HL-60 (cell line): ENCODE measurements at regions not wholly inside any gene's neighbourhood (a gene's known extent, or its start where the extent isn't known, plus 50 kb on each side); places are given as distances from the start of the nearest gene placed in this dataset.

ENCODE experiments used
- DNase-seq, 2 experiments: peaks; one replicate each; pipeline ENCODE4 v3.0.0-alpha.2; 2010 to 2020; ENCODE audit warnings: low read depth in 1 of 2, low spot score in 1 of 2
- H3K27ac ChIP-seq: fragments of 250-450 bp; sonication (Bioruptor Pico); replicated peaks from 2 replicates; pipeline ENCODE4 v1.5.1; 2020; ENCODE audit warnings: mild to moderate bottlenecking, moderate library complexity
- H3K27me3 ChIP-seq: fragments of 250-450 bp; sonication (Bioruptor Pico); 2 replicates; pipeline ENCODE4 v1.5.1; 2021; ENCODE audit warnings: mild to moderate bottlenecking, moderate library complexity; ENCODE audit not compliant: insufficient read depth, poor library complexity, severe bottlenecking
- H3K4me3 ChIP-seq: replicated peaks from 2 replicates; pipeline ENCODE4 v1.5.1; 2011; ENCODE audit warnings: mild to moderate bottlenecking, control low read depth, low read length; ENCODE audit not compliant: insufficient read depth
- GABPA ChIP-seq: IDR thresholded peaks from 2 replicates; pipeline ENCODE4 v1.6.1; 2012; ENCODE audit warnings: low read depth
- POLR2AphosphoS5 ChIP-seq: IDR thresholded peaks from 2 replicates; pipeline ENCODE4 v1.6.1; 2012; ENCODE audit warnings: low read depth
- SPI1 ChIP-seq: IDR thresholded peaks from 2 replicates; pipeline ENCODE4 v1.6.1; 2012; ENCODE audit warnings: low read depth, mild to moderate bottlenecking, borderline replicate concordance
- TF ChIP-seq, protein P1 (sequence below): IDR thresholded peaks from 2 replicates; pipeline ENCODE4 v1.6.1; 2012; ENCODE audit warnings: low read depth; ENCODE audit not compliant: insufficient replicate concordance
- TF ChIP-seq, protein P2 (sequence below): IDR thresholded peaks from one replicate; pipeline ENCODE4 v1.5.1; 2011; ENCODE audit warnings: low read length, control low read depth, inconsistent platforms; ENCODE audit not compliant: insufficient read depth

DNA sequence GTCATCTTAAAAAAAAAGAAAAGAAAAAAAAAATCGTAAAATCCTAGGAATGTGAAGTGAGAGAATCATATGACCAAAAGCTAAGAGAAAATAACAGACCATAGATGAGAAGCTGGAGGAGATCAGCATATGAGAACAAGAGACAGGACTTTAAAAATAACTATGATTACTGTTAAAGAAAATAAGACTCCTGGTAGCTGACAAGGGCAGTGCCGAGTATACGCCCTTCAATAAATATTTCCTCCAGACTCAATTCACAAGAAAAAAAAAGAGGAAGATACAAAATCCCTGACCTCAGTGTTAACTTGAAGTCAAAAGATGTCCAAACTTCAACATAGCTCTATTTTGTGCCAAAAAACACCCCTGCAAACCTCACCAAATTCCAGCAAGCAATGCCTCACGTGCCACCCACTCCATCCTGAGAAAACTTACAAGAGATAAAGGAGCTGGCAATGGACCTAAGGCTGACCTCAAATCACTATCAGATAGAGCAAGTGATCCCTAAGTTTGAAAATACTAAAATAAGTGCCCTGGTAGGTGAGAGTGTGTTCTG lies 817.2 kb downstream of the SOCS6 start:
- TF ChIP-seq, protein P1, sequence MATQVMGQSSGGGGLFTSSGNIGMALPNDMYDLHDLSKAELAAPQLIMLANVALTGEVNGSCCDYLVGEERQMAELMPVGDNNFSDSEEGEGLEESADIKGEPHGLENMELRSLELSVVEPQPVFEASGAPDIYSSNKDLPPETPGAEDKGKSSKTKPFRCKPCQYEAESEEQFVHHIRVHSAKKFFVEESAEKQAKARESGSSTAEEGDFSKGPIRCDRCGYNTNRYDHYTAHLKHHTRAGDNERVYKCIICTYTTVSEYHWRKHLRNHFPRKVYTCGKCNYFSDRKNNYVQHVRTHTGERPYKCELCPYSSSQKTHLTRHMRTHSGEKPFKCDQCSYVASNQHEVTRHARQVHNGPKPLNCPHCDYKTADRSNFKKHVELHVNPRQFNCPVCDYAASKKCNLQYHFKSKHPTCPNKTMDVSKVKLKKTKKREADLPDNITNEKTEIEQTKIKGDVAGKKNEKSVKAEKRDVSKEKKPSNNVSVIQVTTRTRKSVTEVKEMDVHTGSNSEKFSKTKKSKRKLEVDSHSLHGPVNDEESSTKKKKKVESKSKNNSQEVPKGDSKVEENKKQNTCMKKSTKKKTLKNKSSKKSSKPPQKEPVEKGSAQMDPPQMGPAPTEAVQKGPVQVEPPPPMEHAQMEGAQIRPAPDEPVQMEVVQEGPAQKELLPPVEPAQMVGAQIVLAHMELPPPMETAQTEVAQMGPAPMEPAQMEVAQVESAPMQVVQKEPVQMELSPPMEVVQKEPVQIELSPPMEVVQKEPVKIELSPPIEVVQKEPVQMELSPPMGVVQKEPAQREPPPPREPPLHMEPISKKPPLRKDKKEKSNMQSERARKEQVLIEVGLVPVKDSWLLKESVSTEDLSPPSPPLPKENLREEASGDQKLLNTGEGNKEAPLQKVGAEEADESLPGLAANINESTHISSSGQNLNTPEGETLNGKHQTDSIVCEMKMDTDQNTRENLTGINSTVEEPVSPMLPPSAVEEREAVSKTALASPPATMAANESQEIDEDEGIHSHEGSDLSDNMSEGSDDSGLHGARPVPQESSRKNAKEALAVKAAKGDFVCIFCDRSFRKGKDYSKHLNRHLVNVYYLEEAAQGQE: no peak
- TF ChIP-seq GABPA: no peak
- TF ChIP-seq POLR2AphosphoS5: no peak
- TF ChIP-seq SPI1: no peak
- no peaks in the 10 kb centered on the region for H3K27me3 ChIP-seq
- H3K4me3 ChIP-seq: no peak overlapping the region
- H3K27ac ChIP-seq: no peak overlapping the region
- no peak for DNase-seq

DNA sequence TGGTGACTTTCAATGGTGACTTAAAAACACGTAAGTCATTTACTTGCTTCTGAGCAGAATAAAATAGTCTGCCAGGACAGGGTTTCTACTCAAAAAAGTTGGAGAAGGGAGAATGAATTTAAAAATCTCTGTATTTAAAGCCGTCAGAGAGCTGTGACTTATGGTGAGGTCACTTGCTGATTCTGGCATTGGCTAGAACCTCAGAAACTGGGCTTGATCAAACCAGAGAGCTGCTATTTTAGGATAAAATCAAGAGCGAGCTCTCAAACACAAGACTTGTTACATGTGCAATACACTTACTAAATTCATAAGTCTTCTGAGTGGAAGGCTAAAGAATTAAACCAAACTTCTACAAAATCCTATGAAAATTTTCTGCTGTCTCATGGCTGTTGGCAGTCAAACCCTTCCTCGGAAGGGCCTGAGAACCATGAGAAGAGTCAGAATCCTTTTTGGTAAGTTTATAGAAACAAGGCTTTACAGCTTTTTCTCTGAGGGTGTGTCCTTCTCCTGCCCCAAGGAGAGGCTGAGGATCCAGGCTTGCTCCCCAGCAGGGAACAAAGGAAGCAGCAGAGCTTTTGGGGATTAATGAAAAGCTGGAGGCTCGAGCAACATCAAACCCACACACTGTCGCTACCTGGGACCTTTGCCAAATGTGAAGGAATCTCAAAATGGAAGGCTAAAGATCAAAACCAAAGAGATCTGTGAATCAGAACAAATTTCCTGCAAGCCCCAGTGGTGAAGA lies 816.4 kb downstream of the SOCS6 start:
- Histone ChIP-seq H3K27ac (no peak overlapping the region), H3K27me3 (no peaks in the 10 kb centered on the region)
- DNase-seq: no peak

DNA sequence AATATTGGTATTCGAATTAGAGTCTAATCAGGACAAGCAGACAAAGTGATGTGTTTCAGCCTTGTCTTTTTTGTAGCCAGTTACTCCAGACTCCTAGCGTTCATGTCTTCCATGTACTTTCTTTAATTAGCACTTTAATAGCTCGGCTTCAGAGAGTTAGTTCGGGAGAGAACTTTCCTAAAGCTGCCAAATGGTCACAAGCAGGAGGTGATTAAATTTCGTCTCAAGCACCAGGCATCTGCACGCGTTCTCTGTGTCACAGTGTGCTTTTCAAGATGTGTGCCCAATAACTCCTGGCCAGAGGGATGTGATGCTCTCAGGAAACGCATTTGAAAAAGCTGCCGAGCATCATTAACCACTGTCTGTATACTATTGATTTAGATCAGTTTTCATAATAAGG lies 790.8 kb downstream of the SOCS6 start:
- no peak for TF ChIP-seq POLR2AphosphoS5
- TF ChIP-seq, protein P2, sequence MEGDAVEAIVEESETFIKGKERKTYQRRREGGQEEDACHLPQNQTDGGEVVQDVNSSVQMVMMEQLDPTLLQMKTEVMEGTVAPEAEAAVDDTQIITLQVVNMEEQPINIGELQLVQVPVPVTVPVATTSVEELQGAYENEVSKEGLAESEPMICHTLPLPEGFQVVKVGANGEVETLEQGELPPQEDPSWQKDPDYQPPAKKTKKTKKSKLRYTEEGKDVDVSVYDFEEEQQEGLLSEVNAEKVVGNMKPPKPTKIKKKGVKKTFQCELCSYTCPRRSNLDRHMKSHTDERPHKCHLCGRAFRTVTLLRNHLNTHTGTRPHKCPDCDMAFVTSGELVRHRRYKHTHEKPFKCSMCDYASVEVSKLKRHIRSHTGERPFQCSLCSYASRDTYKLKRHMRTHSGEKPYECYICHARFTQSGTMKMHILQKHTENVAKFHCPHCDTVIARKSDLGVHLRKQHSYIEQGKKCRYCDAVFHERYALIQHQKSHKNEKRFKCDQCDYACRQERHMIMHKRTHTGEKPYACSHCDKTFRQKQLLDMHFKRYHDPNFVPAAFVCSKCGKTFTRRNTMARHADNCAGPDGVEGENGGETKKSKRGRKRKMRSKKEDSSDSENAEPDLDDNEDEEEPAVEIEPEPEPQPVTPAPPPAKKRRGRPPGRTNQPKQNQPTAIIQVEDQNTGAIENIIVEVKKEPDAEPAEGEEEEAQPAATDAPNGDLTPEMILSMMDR: no peak
- TF ChIP-seq, protein P1: no peak
- TF ChIP-seq SPI1: no peak
- TF ChIP-seq GABPA: no peak
- Histone ChIP-seq H3K27me3 (no peaks in the 10 kb centered on the region), H3K27ac (no peak overlapping the region), H3K4me3 (no peak overlapping the region)
- DNase-seq: no peak

More for the DNA sequence above, 816.4 kb downstream of the SOCS6 start:
- no peak overlapping the region for H3K4me3 ChIP-seq
- TF ChIP-seq, protein P1: no peak
- TF ChIP-seq POLR2AphosphoS5: no peak
- no peak for TF ChIP-seq SPI1
- TF ChIP-seq GABPA: no peak
- TF ChIP-seq, protein P2: no peak
